HepG2 (cell line): ENCODE measurements at regions not wholly inside any gene's neighbourhood (a gene's known extent, or its start where the extent isn't known, plus 50 kb on each side); places are given as distances from the start of the nearest gene placed in this dataset.

Source experiments
- ATAC-seq: fragments of 200-7000 bp; cut with Tn5 transposase; 3 replicates; pipeline ENCODE4 v1.9.1; 2020; ENCODE audit warnings: mild to moderate bottlenecking, moderate library complexity
- BruUV-seq: library from RNA; stranded (reverse); fragments of 400-500 nt; replicated peaks from 2 replicates; lab custom pipeline; 2021; lab: Mats Ljungman, UMichigan
- CTCF ChIA-PET: fragments of 300-600 bp; formaldehyde crosslinking; extraction: SDS; loops from one replicate; lab custom pipeline; 2021; ENCODE audit warnings: low total read pairs, inconsistent platforms, low intra/inter-chr PET ratio; lab: Yijun Ruan, JAX
- POLR2A ChIA-PET: fragments of 350-600 bp; sonication (Branson Sonifier 250); formaldehyde crosslinking; loops from one replicate; lab custom pipeline; 2020; ENCODE audit warnings: antibody characterized with exemption, inconsistent platforms; lab: Yijun Ruan, JAX
- DNase-seq: peaks from one replicate; pipeline ENCODE4 v3.0.0-alpha.2; 2015; ENCODE audit warnings: low spot score
- FAIRE-seq: peaks from 3 replicates; lab custom pipeline; 2011; peaks lifted over from hg19 to GRCh38; lab: Jason Lieb, UNC
- H2AFZ ChIP-seq: one replicate; pipeline ENCODE4 v1.6.1; 2011; ENCODE audit warnings: low read length, inconsistent platforms
- H3K27ac ChIP-seq: fragments of 300-600 bp; 3 replicates; pipeline ENCODE4 v1.8.0; 2011; ENCODE audit warnings: mixed run types, mild to moderate bottlenecking, mixed read lengths, low read length, inconsistent platforms; ENCODE audit not compliant: insufficient read depth; ENCODE audit errors: extremely low read length
- H3K27me3 ChIP-seq, 2 experiments: fragments of 200-600 bp in 1 of 2; 2 replicates in 1 of 2; 3 replicates in 1 of 2; pipeline versions ENCODE4 v1.6.0 to v1.8.0; 2011; ENCODE audit warnings: low read length in 2 of 2, mild to moderate bottlenecking in 2 of 2, moderate library complexity in 2 of 2, inconsistent platforms in 1 of 2; ENCODE audit not compliant: insufficient read depth in 2 of 2, control insufficient read depth in 1 of 2
- H3K36me3 ChIP-seq, 2 experiments: fragments of 200-600 bp in 1 of 2; replicated peaks in 1 of 2; 2 replicates in 1 of 2; 3 replicates in 1 of 2; pipeline versions ENCODE4 v1.5.1 to v1.8.0; 2011; ENCODE audit warnings: low read length in 2 of 2, inconsistent platforms in 1 of 2; ENCODE audit not compliant: insufficient read depth in 2 of 2, control insufficient read depth in 1 of 2
- H3K4me1 ChIP-seq: 2 replicates; pipeline ENCODE4 v1.5.1; 2012; ENCODE audit warnings: low read length, inconsistent platforms; ENCODE audit not compliant: insufficient read depth
- H3K4me2 ChIP-seq: 2 replicates; pipeline ENCODE4 v1.6.0; 2011; ENCODE audit warnings: low read depth, low read length, inconsistent platforms
- H3K4me3 ChIP-seq, 3 experiments: fragments of 200-600 bp in 1 of 3; sonication (generic), shearing (Covaris generic) in 1 of 3; replicated peaks in 1 of 3; 2 replicates each; pipeline ENCODE4 v1.5.1; 2011 to 2016; ENCODE audit warnings: low read length in 3 of 3, inconsistent platforms in 2 of 3, low read depth in 2 of 3, mild to moderate bottlenecking in 2 of 3, control low read depth in 1 of 3, mixed read lengths in 1 of 3; ENCODE audit not compliant: insufficient read depth in 1 of 3
- H3K79me2 ChIP-seq: one replicate; pipeline ENCODE4 v1.6.1; 2011; ENCODE audit warnings: low read length, inconsistent platforms; ENCODE audit not compliant: insufficient read depth
- H3K9ac ChIP-seq: 2 replicates; pipeline ENCODE4 v1.6.0; 2011; ENCODE audit warnings: mild to moderate bottlenecking, low read depth, low read length, inconsistent platforms; ENCODE audit not compliant: insufficient read depth
- H3K9me3 ChIP-seq: 2 replicates; pipeline ENCODE4 v1.5.1; 2012; ENCODE audit warnings: mild to moderate bottlenecking, low read length
- H4K20me1 ChIP-seq: 2 replicates; pipeline ENCODE4 v1.6.0; 2011; ENCODE audit warnings: inconsistent platforms, mild to moderate bottlenecking, low read length, moderate library complexity; ENCODE audit not compliant: insufficient read depth
- ATF1 ChIP-seq: IDR thresholded peaks from 2 replicates; pipeline ENCODE4 v1.6.1; 2016; ENCODE audit warnings: mild to moderate bottlenecking, control low read depth
- IRF2 ChIP-seq: IDR thresholded peaks from 2 replicates; pipeline ENCODE4 v1.6.1; 2018; ENCODE audit warnings: missing genetic modification reagents, missing compliant biosample characterization
- MAFG ChIP-seq: sonication (generic); formaldehyde crosslinking; IDR thresholded peaks from 2 replicates; pipeline ENCODE4 v1.5.1; 2020; ENCODE audit warnings: mild to moderate bottlenecking, missing genetic modification reagents
- NKX3-1 ChIP-seq: sonication (generic); formaldehyde crosslinking; IDR thresholded peaks from 2 replicates; pipeline ENCODE4 v1.5.0; 2020; ENCODE audit warnings: missing genetic modification reagents
- ZIK1 ChIP-seq: sonication (generic); formaldehyde crosslinking; IDR thresholded peaks from 2 replicates; pipeline ENCODE4 v1.5.0; 2020; ENCODE audit warnings: mild to moderate bottlenecking, low read depth, missing genetic modification reagents, borderline replicate concordance
- ZNF263 ChIP-seq: sonication (generic); formaldehyde crosslinking; IDR thresholded peaks from 2 replicates; pipeline ENCODE4 v1.4.0; 2020; ENCODE audit warnings: missing genetic modification reagents
- ZNF350 ChIP-seq: sonication (generic); formaldehyde crosslinking; IDR thresholded peaks from 2 replicates; pipeline ENCODE4 v1.4.0; 2020; ENCODE audit warnings: mild to moderate bottlenecking, low read depth, missing genetic modification reagents, borderline replicate concordance
- ZSCAN25 ChIP-seq: sonication (generic); formaldehyde crosslinking; IDR thresholded peaks from 2 replicates; pipeline ENCODE4 v1.8.0; 2022; ENCODE audit warnings: mild to moderate bottlenecking, missing genetic modification reagents
- ZSCAN31 ChIP-seq: sonication (generic); formaldehyde crosslinking; IDR thresholded peaks from 2 replicates; pipeline ENCODE4 v1.5.0; 2020; ENCODE audit warnings: low read depth, mild to moderate bottlenecking, missing genetic modification reagents
- ZSCAN9 ChIP-seq: IDR thresholded peaks from 2 replicates; pipeline ENCODE4 v1.6.1; 2016; ENCODE audit warnings: borderline replicate concordance
- WGBS: methylation state at CpG from one replicate; pipeline ENCODE4 v1.1.6; 2017; ENCODE audit warnings: low lambda C conversion rate; 5-methylcytosine and 5-hydroxymethylcytosine counted together
- in situ Hi-C: cut with HindIII; loops from 2 replicates; pipeline ENCODE4 v1.10.0; 2017; ENCODE audit warnings: low pct_unique_long_range_greater_than_20kb; ENCODE audit not compliant: extremely low pct_ligation_motif_present
- intact Hi-C: fragments of 100-400 bp; cut with micrococcal nuclease; formaldehyde crosslinking; loops from one replicate; pipeline ENCODE4 v1.10.0; 2022; ENCODE audit not compliant: unreplicated experiment
- TF ChIP-seq, protein P1 (sequence below): sonication (generic); formaldehyde crosslinking; IDR thresholded peaks from 2 replicates; pipeline ENCODE4 v1.4.0; 2020; ENCODE audit warnings: missing genetic modification reagents, mild to moderate bottlenecking, borderline replicate concordance
- TF ChIP-seq, protein P2 (sequence below): sonication (generic); formaldehyde crosslinking; IDR thresholded peaks from 2 replicates; pipeline ENCODE4 v1.4.0; 2020; ENCODE audit warnings: mild to moderate bottlenecking, missing genetic modification reagents
- TF ChIP-seq, protein P3 (sequence below): IDR thresholded peaks from 2 replicates; pipeline ENCODE4 v1.6.1; 2012; ENCODE audit warnings: inconsistent platforms

DNA sequence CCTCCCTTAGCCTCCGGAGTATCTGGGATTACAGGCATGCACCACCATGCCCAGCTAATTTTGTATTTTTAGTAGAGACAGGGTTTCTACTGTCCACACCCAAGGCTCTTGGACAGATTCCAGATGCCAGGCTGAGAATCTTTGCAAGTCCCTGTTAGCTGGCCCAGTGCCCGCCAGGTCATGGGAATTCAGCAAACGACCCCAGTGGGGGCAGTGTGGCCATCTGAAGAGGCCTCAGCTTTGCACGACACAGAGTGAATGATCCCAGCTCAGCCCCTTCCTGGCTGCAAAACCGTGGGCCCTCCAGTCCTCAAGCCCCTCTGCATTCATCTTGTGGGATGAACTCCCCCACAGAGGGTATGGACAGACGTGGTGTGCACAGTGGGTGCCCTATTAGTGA is 179.5 kb upstream of the ID2 start:
- no TSS peak for BruUV-seq
- ATAC-seq, result no peak
- WGBS, result 34% methylated on average over 6 of the region's 6 CpGs

More for the DNA sequence above, 179.5 kb upstream of the ID2 start:
- no peaks in the 10 kb centered on the region for H3K9me3 ChIP-seq
- no peak for DNase-seq
- TF ChIP-seq, protein P1, sequence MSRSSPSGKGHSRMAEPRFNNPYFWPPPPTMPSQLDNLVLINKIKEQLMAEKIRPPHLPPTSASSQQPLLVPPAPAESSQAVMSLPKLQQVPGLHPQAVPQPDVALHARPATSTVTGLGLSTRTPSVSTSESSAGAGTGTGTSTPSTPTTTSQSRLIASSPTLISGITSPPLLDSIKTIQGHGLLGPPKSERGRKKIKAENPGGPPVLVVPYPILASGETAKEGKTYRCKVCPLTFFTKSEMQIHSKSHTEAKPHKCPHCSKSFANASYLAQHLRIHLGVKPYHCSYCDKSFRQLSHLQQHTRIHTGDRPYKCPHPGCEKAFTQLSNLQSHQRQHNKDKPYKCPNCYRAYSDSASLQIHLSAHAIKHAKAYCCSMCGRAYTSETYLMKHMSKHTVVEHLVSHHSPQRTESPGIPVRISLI (CRISPR knock-in tag), result no peak
- TF ChIP-seq ATF1 (CRISPR knock-in tag), result no peak
- TF ChIP-seq ZIK1, result no peak
- TF ChIP-seq IRF2 (CRISPR knock-in tag), result no peak
- no peak for TF ChIP-seq ZSCAN9 (CRISPR knock-in tag)
- TF ChIP-seq ZSCAN25 (CRISPR knock-in tag), result no peak
- TF ChIP-seq ZSCAN31 (CRISPR knock-in tag), result no peak
- no peak for TF ChIP-seq ZNF350 (CRISPR knock-in tag)
- no peak for TF ChIP-seq NKX3-1 (CRISPR knock-in tag)
- TF ChIP-seq MAFG (CRISPR knock-in tag), result no peak
- TF ChIP-seq, protein P2, sequence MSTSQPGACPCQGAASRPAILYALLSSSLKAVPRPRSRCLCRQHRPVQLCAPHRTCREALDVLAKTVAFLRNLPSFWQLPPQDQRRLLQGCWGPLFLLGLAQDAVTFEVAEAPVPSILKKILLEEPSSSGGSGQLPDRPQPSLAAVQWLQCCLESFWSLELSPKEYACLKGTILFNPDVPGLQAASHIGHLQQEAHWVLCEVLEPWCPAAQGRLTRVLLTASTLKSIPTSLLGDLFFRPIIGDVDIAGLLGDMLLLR (CRISPR knock-in tag), result no peak
- no peak for TF ChIP-seq ZNF263 (CRISPR knock-in tag)
- TF ChIP-seq, protein P3, sequence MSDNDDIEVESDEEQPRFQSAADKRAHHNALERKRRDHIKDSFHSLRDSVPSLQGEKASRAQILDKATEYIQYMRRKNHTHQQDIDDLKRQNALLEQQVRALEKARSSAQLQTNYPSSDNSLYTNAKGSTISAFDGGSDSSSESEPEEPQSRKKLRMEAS, result no peak
- no peak overlapping the region for H3K4me2 ChIP-seq
- no peak for FAIRE-seq
- intact Hi-C loops (loop anchor here (5.0 kb wide), 1 partner anchor 90 kb away; no protein-coding TSS in a partner anchor), in situ Hi-C loops (no loop called here)
- H2AFZ ChIP-seq, result no peak overlapping the region
- no peaks in the 10 kb centered on the region for H3K79me2 ChIP-seq
- H3K4me1 ChIP-seq, result peaks cover 20% of the 10 kb centered on the region
- no peaks in the 10 kb centered on the region for H3K36me3 ChIP-seq
- H3K27me3 ChIP-seq, result peaks cover 7 to 44% of the 10 kb centered on the region in 2 experiments; a peak in 3 of 5 replicates
- POLR2A ChIA-PET, result no interaction called here
- CTCF ChIA-PET, result no interaction called here
- no peaks in the 10 kb centered on the region for H4K20me1 ChIP-seq
- no peak overlapping the region for H3K27ac ChIP-seq
- no peak overlapping the region for H3K9ac ChIP-seq
- no peak overlapping the region for H3K4me3 ChIP-seq
